Left cardiac atrium (tissue), 4 donors: ENCODE measurements at regions not wholly inside any gene's neighbourhood (a gene's known extent, or its start where the extent isn't known, plus 50 kb on each side); places are given as distances from the start of the nearest gene placed in this dataset.
A peak's percentile ranks its signal among the peaks of the same experiment; 100 is the strongest.
"Not testable (repeated sequence)": the region's sequence is repeated elsewhere in the genome, so short reads cannot be mapped to it uniquely, and the experiment has no call there.

Experiments
- ATAC-seq, 2 donors: fragments of 200-7000 bp; cut with Tn5 transposase; one replicate each; pipeline ENCODE4 v1.9.1; 2020; ENCODE audit warnings: mild to moderate bottlenecking in 2 of 2, moderate library complexity in 2 of 2
- DNase-seq: peaks from one replicate; pipeline ENCODE4 v3.0.0-alpha.2; 2020
- intact Hi-C, 2 donors: fragments of 100-400 bp; cut with DNase I; formaldehyde crosslinking; loops; one replicate each; pipeline versions ENCODE4 v1.14.1 to v1.15.1; 2022 to 2023
- donor health status: DM: no; HTN: yes; CAD: no.
- donor health status: DM: no; HTN: yes; CAD: no; lungs with severe emphysema.
- donor health status: DM: yes; HTN: yes; CAD: no.
- donor health status: Dilated cardiomyopathy.

- no peak for DNase-seq
- intact Hi-C loops = no loop called here
- ATAC-seq = no peak
Observed at GRCh38 chr4:130073145-130073790, 977.3 kb downstream of the C4orf33 start.

GRCh38 chr4:130074096-130074495 is 978.1 kb downstream of the C4orf33 start:
- ATAC-seq = no peak
- no peak for DNase-seq
- intact Hi-C loops = no loop called here

- intact Hi-C loops = no loop called here
- ATAC-seq (no peak), DNase-seq (no peak)
Observed at GRCh38 chr4:130077275-130077674, 981.3 kb downstream of the C4orf33 start.

- intact Hi-C loops, DNase-seq, ATAC-seq: not testable (repeated sequence)
Observed at GRCh38 chr4:130079027-130079426, 983.1 kb downstream of the C4orf33 start.

DNA sequence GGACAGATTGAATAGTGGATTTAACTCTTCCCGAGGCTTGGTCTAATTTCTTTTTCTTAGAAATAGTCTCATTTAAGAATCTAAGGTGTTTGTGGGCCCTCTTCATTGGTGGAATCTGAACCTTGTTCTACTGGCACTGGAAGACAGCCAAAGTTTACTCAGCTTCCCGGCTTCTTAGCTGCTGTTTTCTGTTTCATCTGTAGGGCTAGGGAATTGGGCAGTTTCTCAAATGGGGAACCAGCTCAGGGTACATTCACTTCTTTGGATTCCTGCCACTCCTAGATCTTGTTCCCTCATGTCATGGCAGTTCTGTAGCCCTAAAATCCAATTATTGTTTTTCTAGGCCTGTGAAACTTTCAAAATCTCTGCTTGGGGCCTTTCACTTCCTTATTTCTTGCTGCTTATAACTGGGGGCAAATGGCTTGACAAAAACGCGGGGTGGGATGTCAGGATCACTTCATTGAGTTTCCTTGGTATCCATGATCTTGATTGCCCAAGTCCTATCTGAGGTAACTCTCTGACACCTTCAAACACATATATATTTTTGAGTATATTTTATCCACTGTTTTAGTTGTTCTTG is 985.0 kb downstream of the C4orf33 start:
- intact Hi-C loops = no loop called here
- no peak for DNase-seq
- no peak for ATAC-seq

- intact Hi-C loops = no loop called here
- DNase-seq = no peak
- ATAC-seq = no peak
Observed at GRCh38 chr4:130090427-130090826, 994.5 kb downstream of the C4orf33 start.

GRCh38 chr4:130092187-130093015 is 996.4 kb downstream of the C4orf33 start:
- intact Hi-C loops = no loop called here
- no peak for ATAC-seq
- no peak for DNase-seq

- DNase-seq = no peak
- no peak for ATAC-seq
Observed at GRCh38 chr4:130099105-130099504, 1003.2 kb downstream of the C4orf33 start.

DNA sequence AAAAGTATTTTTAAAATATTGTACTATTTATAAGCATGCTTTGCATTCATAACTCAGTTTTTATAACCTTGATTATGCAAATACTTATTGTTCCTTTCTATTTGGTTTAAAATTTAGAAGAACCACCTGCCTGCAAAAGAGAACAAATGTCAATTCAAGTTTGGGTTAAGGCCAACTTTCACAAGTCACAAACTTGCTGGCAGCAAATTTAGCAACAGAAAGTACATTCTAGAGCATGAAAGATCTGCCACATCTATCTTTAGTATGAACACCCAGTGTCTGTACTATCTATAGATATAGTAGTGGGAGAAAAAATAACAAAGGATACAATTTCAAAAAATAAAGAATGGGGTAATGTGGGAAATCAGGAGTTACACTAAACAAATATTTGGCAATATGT is 1014.2 kb downstream of the C4orf33 start:
- intact Hi-C loops = no loop called here
- no peak for ATAC-seq
- DNase-seq = no peak

More at GRCh38 chr4:130099105-130099504, 1003.2 kb downstream of the C4orf33 start:
- intact Hi-C loops = no loop called here

DNA sequence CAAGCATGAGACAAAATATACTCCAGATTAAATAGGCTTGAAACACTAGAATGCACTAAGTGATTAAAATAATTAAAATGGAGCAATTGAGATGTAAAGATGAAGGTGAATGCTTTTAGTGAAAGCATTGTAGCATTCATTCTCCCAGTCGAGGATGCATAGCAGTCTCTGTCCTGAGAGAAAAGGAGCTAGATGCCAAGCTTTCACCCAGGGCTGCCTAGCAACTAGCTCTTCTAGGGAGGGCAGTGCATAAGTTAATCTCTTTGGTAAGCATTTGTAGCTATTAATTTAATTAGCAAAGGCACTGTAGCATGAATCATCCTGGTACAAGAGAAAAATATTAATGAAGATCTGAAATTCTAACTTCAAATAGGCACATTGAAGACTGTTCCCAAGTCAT is 1014.8 kb downstream of the C4orf33 start:
- DNase-seq = no peak
- intact Hi-C loops = no loop called here
- ATAC-seq = no peak

GRCh38 chr4:130124066-130124465 is 1028.1 kb downstream of the C4orf33 start:
- no peak for ATAC-seq
- intact Hi-C loops = no loop called here
- DNase-seq = no peak

DNA sequence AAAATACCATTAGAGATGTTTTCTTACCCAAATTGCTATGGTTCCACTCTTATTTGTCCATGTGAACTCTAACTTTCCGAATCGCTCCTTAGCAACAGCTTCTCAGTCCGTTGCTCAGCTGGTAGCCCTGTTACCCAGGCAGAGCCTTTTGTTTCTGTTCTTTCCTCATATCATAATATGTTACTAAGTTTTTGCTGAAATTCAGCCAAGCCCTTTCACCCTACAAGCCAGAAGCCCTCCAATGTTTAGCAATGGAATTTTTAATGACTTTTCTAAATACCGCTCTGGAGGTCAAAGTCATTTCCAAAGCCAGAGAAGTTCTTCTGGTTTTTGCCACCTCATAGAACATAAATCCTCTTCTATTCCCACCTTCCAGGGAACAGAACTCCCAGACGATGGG is 1029.5 kb downstream of the C4orf33 start:
- ATAC-seq (no peak), DNase-seq (no peak)
- intact Hi-C loops = no loop called here

DNA sequence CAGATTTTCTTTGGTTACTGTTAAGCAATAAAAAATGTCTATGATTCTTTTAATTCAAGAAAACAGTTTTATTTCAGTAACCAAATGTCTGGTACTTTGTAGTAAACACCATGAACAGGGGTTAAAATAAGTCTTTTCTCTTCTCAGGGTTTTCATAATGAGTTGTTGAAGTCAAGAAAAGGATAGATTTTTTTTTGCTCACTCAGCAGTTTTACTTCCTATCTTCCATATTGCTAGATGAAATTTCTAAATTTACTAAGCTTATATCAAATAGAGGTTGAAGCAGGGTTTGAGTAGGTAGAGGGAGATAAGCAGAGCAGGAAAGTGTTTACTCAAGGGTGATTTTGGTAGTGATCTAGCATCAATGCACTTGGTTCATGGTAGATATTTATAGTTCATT is 1031.3 kb downstream of the C4orf33 start:
- DNase-seq (no peak), ATAC-seq (no peak)
- intact Hi-C loops = no loop called here

- DNase-seq (no peak), ATAC-seq (no peak)
- intact Hi-C loops = no loop called here
Observed at GRCh38 chr4:130131536-130131935, 1035.6 kb downstream of the C4orf33 start.

GRCh38 chr4:130141651-130142050 is 1045.7 kb downstream of the C4orf33 start:
- ATAC-seq (no peak), DNase-seq (no peak)
- intact Hi-C loops = no loop called here

GRCh38 chr4:130143656-130144055 is 1047.7 kb downstream of the C4orf33 start:
- intact Hi-C loops = no loop called here

DNA sequence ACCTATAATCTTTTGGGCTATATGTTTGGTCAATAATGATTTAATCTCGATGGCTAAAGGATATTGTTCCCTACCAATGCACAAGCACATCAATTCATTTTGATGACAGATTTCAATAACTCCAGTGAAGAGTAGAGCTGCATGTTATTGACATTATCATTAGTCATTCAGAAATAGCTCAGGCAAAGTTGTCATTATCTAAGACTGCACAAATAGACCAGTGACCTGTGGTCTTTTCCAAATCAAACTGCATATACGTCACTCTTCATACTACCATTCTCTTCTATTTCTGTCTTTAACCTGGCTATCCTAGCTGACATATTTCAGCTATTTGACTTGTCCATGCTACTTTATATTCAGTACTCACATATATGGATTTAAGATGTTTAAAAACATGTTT is 1050.8 kb downstream of the C4orf33 start:
- ATAC-seq (no peak), DNase-seq (no peak)
- intact Hi-C loops = no loop called here

More at GRCh38 chr4:130143656-130144055, 1047.7 kb downstream of the C4orf33 start:
- ATAC-seq (no peak), DNase-seq (no peak)

- intact Hi-C loops = no loop called here
- DNase-seq (no peak), ATAC-seq (no peak)
Observed at GRCh38 chr4:130147641-130148040, 1051.7 kb downstream of the C4orf33 start.

DNA sequence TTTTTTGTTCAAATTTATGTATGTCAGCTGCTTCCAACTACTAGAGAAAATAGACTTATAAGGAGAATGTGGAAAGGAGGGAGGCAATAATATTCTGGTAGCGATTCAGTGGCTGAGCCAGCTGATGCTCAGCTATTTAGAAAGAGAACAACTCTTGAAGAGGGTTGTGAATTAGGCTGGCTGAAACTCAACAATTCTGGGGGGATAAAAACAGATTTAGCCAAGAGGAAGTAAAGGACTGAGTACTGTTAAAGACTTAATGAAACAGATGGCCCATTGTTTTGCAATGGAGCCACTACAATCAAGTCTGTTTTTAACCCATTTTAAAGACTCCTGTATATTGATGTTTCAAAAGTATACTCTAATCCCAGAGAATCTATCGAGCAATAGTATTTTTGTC is 1058.9 kb downstream of the C4orf33 start:
- ATAC-seq = peak in 1 of 2 donors; percentile 44
- DNase-seq = no peak
- intact Hi-C loops = no loop called here

GRCh38 chr4:130163701-130164100 is 1067.7 kb downstream of the C4orf33 start:
- no peak for DNase-seq
- intact Hi-C loops = no loop called here
- no peak for ATAC-seq
